ENCODE measurements at regions not wholly inside any gene's neighbourhood (a gene's known extent, or its start where the extent isn't known, plus 50 kb on each side); places are given as distances from the start of the nearest gene placed in this dataset.

- TF ChIP-seq TAF1 (IDR thresholded peaks at IDR 0.05; ENCODE audit: low read depth) (no peak), EZH2 (IDR thresholded peaks at IDR 0.05; ENCODE audit: borderline replicate concordance, insufficient read depth, low read length, poor library complexity, severe bottlenecking) (no peak), MXI1 (conservative IDR thresholded peaks at IDR 0.05; ENCODE audit: poor library complexity, severe bottlenecking) (no peak), EP300 (conservative IDR thresholded peaks at IDR 0.05; ENCODE audit: poor library complexity, severe bottlenecking) (no peak), POLR2AphosphoS5 (IDR thresholded peaks at IDR 0.05) (no peak), RAD21 (conservative IDR thresholded peaks at IDR 0.05) (no peak), REST (IDR thresholded peaks at IDR 0.05; ENCODE audit: borderline replicate concordance) (no peak), CTCF (IDR thresholded peaks at IDR 0.05; ENCODE audit: poor library complexity, severe bottlenecking) (no peak), SMC3 (conservative IDR thresholded peaks at IDR 0.05; ENCODE audit: poor library complexity) (no peak)
- no peaks in the 10 kb centered on the region for H4K20me1 ChIP-seq (ENCODE audit: insufficient read depth)
- no peaks in the 10 kb centered on the region for H3K9me3 ChIP-seq (ENCODE audit: low read length)
- H3K4me3 ChIP-seq (ENCODE audit: low read length) = no peak overlapping the region
- H3K9ac ChIP-seq (ENCODE audit: low read length) = no peak overlapping the region
- H3K4me2 ChIP-seq (ENCODE audit: low read length) = no peak overlapping the region
- no peaks in the 10 kb centered on the region for H3K9me2 ChIP-seq (ENCODE audit: insufficient read depth, low read length)
- no peaks in the 10 kb centered on the region for H3K36me3 ChIP-seq (ENCODE audit: insufficient read depth, low read length)
- no peaks in the 10 kb centered on the region for H3K79me2 ChIP-seq (replicated peaks; ENCODE audit: insufficient read depth, low read length)
- H3K27ac ChIP-seq (ENCODE audit: low read length) = no peak overlapping the region
- H3K27me3 ChIP-seq (ENCODE audit: insufficient read depth, low read depth, low read length) = no peaks in the 10 kb centered on the region
- no peak overlapping the region for H2AFZ ChIP-seq (ENCODE audit: low read depth, low read length)
- H3F3A ChIP-seq (ENCODE audit: insufficient read depth, low read length, poor library complexity, severe bottlenecking) = no peaks in the 10 kb centered on the region
Measured at GRCh38 chr13:81379183-81379582, 1038.3 kb upstream of the SPRY2 start.

- Histone ChIP-seq H3F3A (ENCODE audit: insufficient read depth, low read length, poor library complexity, severe bottlenecking) (no peaks in the 10 kb centered on the region), H3K9me2 (ENCODE audit: insufficient read depth, low read length) (no peaks in the 10 kb centered on the region), H3K79me2 (replicated peaks; ENCODE audit: insufficient read depth, low read length) (no peaks in the 10 kb centered on the region), H2AFZ (ENCODE audit: low read depth, low read length) (no peak overlapping the region), H3K27me3 (ENCODE audit: insufficient read depth, low read depth, low read length) (no peaks in the 10 kb centered on the region), H3K4me3 (ENCODE audit: low read length) (no peak overlapping the region), H3K9me3 (ENCODE audit: low read length) (no peaks in the 10 kb centered on the region), H4K20me1 (ENCODE audit: insufficient read depth) (no peaks in the 10 kb centered on the region), H3K9ac (ENCODE audit: low read length) (no peak overlapping the region), H3K4me2 (ENCODE audit: low read length) (no peak overlapping the region), H3K36me3 (ENCODE audit: insufficient read depth, low read length) (no peaks in the 10 kb centered on the region), H3K27ac (ENCODE audit: low read length) (no peak overlapping the region)
- TF ChIP-seq EZH2 (IDR thresholded peaks at IDR 0.05; ENCODE audit: borderline replicate concordance, insufficient read depth, low read length, poor library complexity, severe bottlenecking) = no peak
- TF ChIP-seq RAD21 (conservative IDR thresholded peaks at IDR 0.05) = no peak
- no peak for TF ChIP-seq CTCF (IDR thresholded peaks at IDR 0.05; ENCODE audit: poor library complexity, severe bottlenecking)
- no peak for TF ChIP-seq MXI1 (conservative IDR thresholded peaks at IDR 0.05; ENCODE audit: poor library complexity, severe bottlenecking)
- TF ChIP-seq SMC3 (conservative IDR thresholded peaks at IDR 0.05; ENCODE audit: poor library complexity) = no peak
- TF ChIP-seq REST (IDR thresholded peaks at IDR 0.05; ENCODE audit: borderline replicate concordance) = no peak
- no peak for TF ChIP-seq TAF1 (IDR thresholded peaks at IDR 0.05; ENCODE audit: low read depth)
- TF ChIP-seq EP300 (conservative IDR thresholded peaks at IDR 0.05; ENCODE audit: poor library complexity, severe bottlenecking) = no peak
- no peak for TF ChIP-seq POLR2AphosphoS5 (IDR thresholded peaks at IDR 0.05)
Measured at GRCh38 chr13:81377921-81378320, 1037.0 kb upstream of the SPRY2 start.
